Activated naive CD4-positive, alpha-beta T cell treated with anti-CD3 and anti-CD28 coated beads for 36 hours (primary cell): ENCODE measurements at regions not wholly inside any gene's neighbourhood (a gene's known extent, or its start where the extent isn't known, plus 50 kb on each side); places are given as distances from the start of the nearest gene placed in this dataset.

Experiments used
- CTCF ChIA-PET: fragments of 350-600 bp; sonication (Branson Sonifier 250); formaldehyde crosslinking; loops from one replicate; lab custom pipeline; 2021; ENCODE audit warnings: antibody characterized with exemption; lab: Charles Lee
- DNase-seq: peaks from one replicate; pipeline ENCODE4 v3.0.0-alpha.2; 2020
- H3K27ac Mint-ChIP-seq: one replicate; pipeline ENCODE4 v1.8.0; 2021; ENCODE audit warnings: mild to moderate bottlenecking, mixed read lengths
- H3K27me3 Mint-ChIP-seq: one replicate; pipeline ENCODE4 v1.8.0; 2021; ENCODE audit warnings: low read depth, mixed read lengths
- H3K36me3 Mint-ChIP-seq: one replicate; pipeline ENCODE4 v1.8.0; 2021; ENCODE audit warnings: low read depth, mixed read lengths
- H3K4me1 Mint-ChIP-seq: one replicate; pipeline ENCODE4 v1.8.0; 2021; ENCODE audit warnings: low read depth, mixed read lengths
- H3K4me3 Mint-ChIP-seq: one replicate; pipeline ENCODE4 v1.8.0; 2021; ENCODE audit warnings: mild to moderate bottlenecking, moderate library complexity, mixed read lengths
- H3K9me3 Mint-ChIP-seq: one replicate; pipeline ENCODE4 v1.8.0; 2021; ENCODE audit warnings: mixed read lengths
- intact Hi-C: fragments of 100-400 bp; cut with micrococcal nuclease; formaldehyde crosslinking; loops from one replicate; pipeline ENCODE4 v1.15.1; 2023

- no peaks in the 10 kb centered on the region for H3K36me3 Mint-ChIP-seq
- peaks cover 17% of the 10 kb centered on the region for H3K4me1 Mint-ChIP-seq
- intact Hi-C loops = loop anchor here (5.0 to 10.0 kb wide), 2 partner anchors 318 to 395 kb away; partner anchors contain the start of gene PELI2
- H3K4me3 Mint-ChIP-seq = no peak overlapping the region
- CTCF ChIA-PET = no interaction called here
- H3K9me3 Mint-ChIP-seq = peaks cover 2% of the 10 kb centered on the region
- DNase-seq = no peak
- H3K27ac Mint-ChIP-seq = no peak overlapping the region
- no peaks in the 10 kb centered on the region for H3K27me3 Mint-ChIP-seq
These were observed 219.6 kb downstream of the KTN1 start for GRCh38 chr14:55799508-55800095.

GRCh38 chr14:55800156-55800785 lies 220.3 kb downstream of the KTN1 start:
- DNase-seq = no peak
- Mint-ChIP-seq H3K9me3 (peaks cover 2% of the 10 kb centered on the region), H3K27ac (no peak overlapping the region), H3K27me3 (no peaks in the 10 kb centered on the region), H3K4me1 (peaks cover 18% of the 10 kb centered on the region), H3K36me3 (no peaks in the 10 kb centered on the region), H3K4me3 (no peak overlapping the region)
- CTCF ChIA-PET = no interaction called here
- intact Hi-C loops = loop anchor here (5.0 to 10.0 kb wide), 2 partner anchors 317 to 395 kb away; partner anchors contain the start of gene PELI2

GRCh38 chr14:55801121-55801520 lies 221.1 kb downstream of the KTN1 start:
- intact Hi-C loops = loop anchor here (5.0 to 10.0 kb wide), 2 partner anchors 316 to 394 kb away; partner anchors contain the start of gene PELI2
- H3K27ac Mint-ChIP-seq = no peak overlapping the region
- peaks cover 20% of the 10 kb centered on the region for H3K4me1 Mint-ChIP-seq

GRCh38 chr14:55802986-55803872 lies 223.2 kb downstream of the KTN1 start:
- intact Hi-C loops = loop anchor here (5.0 to 10.0 kb wide), 2 partner anchors 314 to 392 kb away; partner anchors contain the start of gene PELI2
- DNase-seq = peak; percentile 35
- CTCF ChIA-PET = no interaction called here

More at GRCh38 chr14:55801121-55801520, 221.1 kb downstream of the KTN1 start:
- Mint-ChIP-seq H3K27me3 (no peaks in the 10 kb centered on the region), H3K36me3 (no peaks in the 10 kb centered on the region), H3K9me3 (peaks cover 2% of the 10 kb centered on the region), H3K4me3 (no peak overlapping the region)
- no peak for DNase-seq
- CTCF ChIA-PET = no interaction called here

GRCh38 chr14:55803873-55804553 lies 224.0 kb downstream of the KTN1 start:
- intact Hi-C loops = loop anchor here (5.0 to 10.0 kb wide), 2 partner anchors 313 to 391 kb away; partner anchors contain the start of gene PELI2
- peaks cover 39% of the 10 kb centered on the region for H3K4me1 Mint-ChIP-seq
- DNase-seq = peak; percentile 38
- peaks cover 14% of the 10 kb centered on the region for H3K9me3 Mint-ChIP-seq
- H3K36me3 Mint-ChIP-seq = peaks cover 9% of the 10 kb centered on the region
- peak overlapping the region; percentile 80 for H3K27ac Mint-ChIP-seq
- H3K4me3 Mint-ChIP-seq = no peak overlapping the region
- H3K27me3 Mint-ChIP-seq = no peaks in the 10 kb centered on the region
- CTCF ChIA-PET = no interaction called here

More at GRCh38 chr14:55802986-55803872, 223.2 kb downstream of the KTN1 start:
- H3K36me3 Mint-ChIP-seq = peaks cover 8% of the 10 kb centered on the region
- H3K9me3 Mint-ChIP-seq = peaks cover 13% of the 10 kb centered on the region
- H3K27ac Mint-ChIP-seq = peak overlapping the region; percentile 54
- no peak overlapping the region for H3K4me3 Mint-ChIP-seq
- no peaks in the 10 kb centered on the region for H3K27me3 Mint-ChIP-seq
- peaks cover 39% of the 10 kb centered on the region for H3K4me1 Mint-ChIP-seq

GRCh38 chr14:55805250-55805649 lies 225.2 kb downstream of the KTN1 start:
- Mint-ChIP-seq H3K9me3 (peaks cover 15% of the 10 kb centered on the region), H3K27ac (no peak overlapping the region), H3K36me3 (peaks cover 9% of the 10 kb centered on the region), H3K27me3 (no peaks in the 10 kb centered on the region), H3K4me3 (no peak overlapping the region), H3K4me1 (peaks cover 39% of the 10 kb centered on the region)
- CTCF ChIA-PET = no interaction called here
- no peak for DNase-seq
- intact Hi-C loops = loop anchor here (5.0 to 10.0 kb wide), 2 partner anchors 223 to 390 kb away; partner anchors contain the start of gene KTN1

- Mint-ChIP-seq H3K27ac (peak overlapping the region; percentile 75), H3K36me3 (peaks cover 9% of the 10 kb centered on the region), H3K4me3 (no peak overlapping the region), H3K9me3 (peaks cover 17% of the 10 kb centered on the region), H3K27me3 (peaks cover 2% of the 10 kb centered on the region), H3K4me1 (peaks cover 37% of the 10 kb centered on the region)
- CTCF ChIA-PET = interaction anchor here (0.6 kb wide), 1 partner anchor 561 kb away, joined by 3 read pairs; no protein-coding TSS in a partner anchor
- intact Hi-C loops = loop anchor here (1.0 to 10.0 kb wide), 3 partner anchors 45 to 388 kb away; partner anchors contain the start of gene KTN1
- DNase-seq = peak; percentile 87
These were observed 227.3 kb downstream of the KTN1 start for GRCh38 chr14:55807053-55807880.

- no peak for DNase-seq
- Mint-ChIP-seq H3K27me3 (peaks cover 3% of the 10 kb centered on the region), H3K27ac (peak overlapping the region; percentile 75), H3K36me3 (peaks cover 9% of the 10 kb centered on the region), H3K4me1 (peaks cover 36% of the 10 kb centered on the region), H3K4me3 (no peak overlapping the region), H3K9me3 (peaks cover 16% of the 10 kb centered on the region)
- CTCF ChIA-PET = interaction anchor here (0.6 kb wide), 1 partner anchor 562 kb away, joined by 3 read pairs; no protein-coding TSS in a partner anchor
- intact Hi-C loops = loop anchor here (1.0 to 10.0 kb wide), 3 partner anchors 46 to 387 kb away; partner anchors contain the start of gene KTN1
These were observed 227.9 kb downstream of the KTN1 start for GRCh38 chr14:55807881-55808379.

- no peak overlapping the region for H3K27ac Mint-ChIP-seq
- peaks cover 5% of the 10 kb centered on the region for H3K4me1 Mint-ChIP-seq
- intact Hi-C loops = no loop called here
- H3K36me3 Mint-ChIP-seq = no peaks in the 10 kb centered on the region
- CTCF ChIA-PET = no interaction called here
- H3K9me3 Mint-ChIP-seq = peaks cover 6% of the 10 kb centered on the region
- no peak overlapping the region for H3K4me3 Mint-ChIP-seq
- H3K27me3 Mint-ChIP-seq = peaks cover 3% of the 10 kb centered on the region
- DNase-seq = no peak
These were observed 233.6 kb downstream of the KTN1 start for GRCh38 chr14:55813630-55814029.

GRCh38 chr14:55814064-55814463 lies 234.1 kb downstream of the KTN1 start:
- Mint-ChIP-seq H3K27ac (no peak overlapping the region), H3K9me3 (peaks cover 6% of the 10 kb centered on the region), H3K36me3 (no peaks in the 10 kb centered on the region), H3K4me3 (no peak overlapping the region), H3K4me1 (peaks cover 5% of the 10 kb centered on the region), H3K27me3 (peaks cover 3% of the 10 kb centered on the region)
- no peak for DNase-seq
- intact Hi-C loops = no loop called here
- CTCF ChIA-PET = no interaction called here
